HG03575 (cell line): ENCODE measurements at regions not wholly inside any gene's neighbourhood (a gene's known extent, or its start where the extent isn't known, plus 50 kb on each side); places are given as distances from the start of the nearest gene placed in this dataset.
"Not testable (repeated sequence)": the region's sequence is repeated elsewhere in the genome, so short reads cannot be mapped to it uniquely, and the experiment has no call there.

Experiments used
- ATAC-seq: cut with Tn5 transposase; IDR thresholded peaks from one replicate; pipeline ENCODE4 v1.9.1; 2021; ENCODE audit not compliant: unreplicated experiment, insufficient number of reproducible peaks, low FRiP score; ENCODE audit errors: extremely low read depth

- ATAC-seq = no peak
These were observed 217.9 kb downstream of the SATB1 start for GRCh38 chr3:18207226-18207625.

GRCh38 chr3:18205701-18206100 lies 219.4 kb downstream of the SATB1 start:
- ATAC-seq = not testable (repeated sequence)

- no peak for ATAC-seq
These were observed 223.8 kb downstream of the SATB1 start for GRCh38 chr3:18201315-18201714.

GRCh38 chr3:18199757-18200156 lies 225.4 kb downstream of the SATB1 start:
- no peak for ATAC-seq

DNA sequence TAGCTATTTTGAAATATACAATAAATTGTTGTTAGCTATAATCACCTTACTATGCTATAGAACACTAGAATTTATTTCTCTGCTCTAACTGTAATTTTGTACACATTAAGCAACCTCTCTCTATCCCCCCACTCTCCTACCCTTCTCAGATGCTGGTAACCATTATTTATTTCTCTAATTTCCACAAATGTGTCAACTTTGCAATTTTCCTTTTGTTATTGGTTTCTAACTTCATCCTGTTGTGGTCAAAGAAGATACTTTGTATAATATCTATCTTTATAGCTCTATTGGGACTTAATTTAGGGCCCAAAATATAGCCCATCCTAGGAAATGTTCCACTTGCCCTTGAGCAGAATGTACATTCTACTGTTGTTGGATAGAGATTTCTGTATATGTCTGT lies 229.3 kb downstream of the SATB1 start:
- no peak for ATAC-seq

GRCh38 chr3:18194431-18194830 lies 230.7 kb downstream of the SATB1 start:
- ATAC-seq = no peak

DNA sequence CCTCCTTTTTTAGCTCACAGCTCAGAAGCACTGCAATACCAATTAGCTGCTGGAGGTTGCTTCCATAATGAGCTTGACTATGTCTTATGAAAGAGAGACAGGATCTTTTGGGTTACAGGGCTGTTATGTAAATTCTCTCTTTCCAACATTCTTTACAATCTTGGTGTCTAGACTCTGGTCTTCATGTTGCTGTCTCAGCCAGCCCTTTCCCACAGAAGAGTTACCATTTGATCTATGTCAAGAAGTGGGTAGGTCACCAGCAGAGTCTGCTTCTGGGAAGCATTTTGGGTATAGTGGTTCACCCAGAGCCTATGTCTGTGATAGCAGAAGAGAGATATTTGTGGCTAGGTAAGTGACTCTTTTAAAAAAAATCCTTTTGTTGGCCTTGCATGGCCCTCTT lies 234.5 kb downstream of the SATB1 start:
- ATAC-seq = no peak

- no peak for ATAC-seq
These were observed 235.7 kb downstream of the SATB1 start for GRCh38 chr3:18189282-18190050.

DNA sequence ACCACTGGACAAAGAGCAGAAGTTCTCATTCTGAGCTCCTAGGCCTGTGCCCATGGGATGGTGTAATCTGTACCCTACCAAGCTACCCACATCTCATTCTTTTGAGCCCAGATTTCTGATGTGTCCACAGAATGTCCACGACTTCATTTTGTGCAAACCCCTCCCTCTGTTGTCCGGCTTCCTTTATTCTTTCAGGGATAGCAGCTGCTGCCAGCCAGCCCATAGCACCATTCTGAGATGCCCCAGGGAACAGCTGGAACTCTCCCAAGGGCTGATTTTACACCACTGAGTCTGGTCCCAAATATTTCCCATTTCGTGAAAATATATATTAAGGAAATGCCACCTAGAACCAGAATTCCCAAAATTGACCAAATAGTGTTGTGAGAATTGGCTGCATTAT lies 236.6 kb downstream of the SATB1 start:
- no peak for ATAC-seq

DNA sequence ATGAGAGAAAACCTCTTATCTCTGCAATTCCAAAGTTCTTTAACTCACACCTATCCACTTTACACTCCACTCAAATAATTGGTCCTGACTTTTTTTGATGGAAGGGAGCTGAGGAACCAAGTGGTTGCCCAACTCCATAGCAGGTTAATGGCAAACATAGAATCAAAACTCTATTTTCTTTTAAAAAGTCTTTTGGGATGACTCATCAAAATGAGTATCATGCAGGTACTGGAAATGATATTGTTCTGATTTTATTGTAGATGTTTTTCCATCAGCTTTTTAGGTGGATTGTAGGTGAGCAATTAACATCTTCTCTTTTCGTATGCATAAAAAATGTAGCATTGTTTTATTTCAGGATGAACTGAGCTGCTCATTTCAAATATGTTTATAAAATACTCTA lies 239.5 kb downstream of the SATB1 start:
- no peak for ATAC-seq

- not testable (repeated sequence) for ATAC-seq
These were observed 242.2 kb downstream of the SATB1 start for GRCh38 chr3:18182923-18183322.

DNA sequence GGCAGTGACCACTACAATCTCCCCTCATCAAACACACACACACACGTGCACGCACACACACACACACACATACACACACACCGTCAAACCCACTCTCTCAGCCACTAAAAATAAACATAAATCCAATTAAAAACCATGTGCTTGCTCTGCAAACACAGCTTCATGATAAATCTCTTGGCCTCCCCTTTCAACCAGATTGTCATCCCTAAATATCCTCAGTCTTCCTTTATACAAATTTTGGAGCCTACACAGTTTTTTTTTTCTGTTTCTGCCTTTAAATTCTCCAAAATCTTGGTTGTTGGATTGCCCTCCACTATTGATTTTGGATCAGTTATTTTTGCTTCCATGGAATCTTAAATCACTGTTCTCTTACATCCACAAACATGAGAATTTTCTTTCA lies 245.6 kb downstream of the SATB1 start:
- no peak for ATAC-seq

DNA sequence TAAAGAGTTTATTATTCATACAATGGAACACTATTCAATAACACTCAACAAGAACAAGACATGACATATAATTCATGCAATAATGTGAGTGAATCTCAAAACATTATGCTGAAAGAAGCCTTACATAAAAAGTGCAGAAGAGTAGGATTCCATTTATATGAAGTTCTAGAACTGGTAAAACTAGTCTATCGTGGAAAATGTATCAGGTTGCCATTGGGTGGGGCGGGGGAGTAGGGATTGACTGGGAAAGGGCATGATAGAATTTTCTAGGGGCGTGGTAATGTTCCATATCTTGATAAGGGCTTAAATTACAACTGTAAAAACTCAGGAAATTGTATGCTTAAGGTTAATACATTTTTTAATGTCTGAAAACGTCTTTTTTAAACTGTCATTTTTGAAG lies 247.9 kb downstream of the SATB1 start:
- no peak for ATAC-seq

DNA sequence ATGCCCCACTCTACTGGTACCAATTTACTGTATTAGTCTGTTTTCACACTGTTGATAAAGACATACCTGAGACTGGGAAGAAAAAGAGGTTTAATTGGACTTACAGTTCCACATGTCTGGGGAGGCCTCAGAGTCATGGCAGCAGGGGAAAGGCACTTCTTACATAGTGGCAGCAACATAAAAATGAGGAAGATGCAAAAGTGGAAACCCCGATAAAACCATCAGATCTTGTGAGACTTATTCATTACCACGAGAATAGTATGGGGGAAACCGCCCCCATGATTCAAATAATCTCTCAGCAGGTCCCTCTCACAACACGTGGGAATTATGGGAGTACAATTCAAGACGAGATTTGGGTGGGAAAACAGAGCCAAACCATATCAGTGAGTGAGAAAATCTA lies 251.2 kb downstream of the SATB1 start:
- ATAC-seq = not testable (repeated sequence)

- no peak for ATAC-seq
These were observed 265.5 kb downstream of the SATB1 start for GRCh38 chr3:18159681-18160080.

DNA sequence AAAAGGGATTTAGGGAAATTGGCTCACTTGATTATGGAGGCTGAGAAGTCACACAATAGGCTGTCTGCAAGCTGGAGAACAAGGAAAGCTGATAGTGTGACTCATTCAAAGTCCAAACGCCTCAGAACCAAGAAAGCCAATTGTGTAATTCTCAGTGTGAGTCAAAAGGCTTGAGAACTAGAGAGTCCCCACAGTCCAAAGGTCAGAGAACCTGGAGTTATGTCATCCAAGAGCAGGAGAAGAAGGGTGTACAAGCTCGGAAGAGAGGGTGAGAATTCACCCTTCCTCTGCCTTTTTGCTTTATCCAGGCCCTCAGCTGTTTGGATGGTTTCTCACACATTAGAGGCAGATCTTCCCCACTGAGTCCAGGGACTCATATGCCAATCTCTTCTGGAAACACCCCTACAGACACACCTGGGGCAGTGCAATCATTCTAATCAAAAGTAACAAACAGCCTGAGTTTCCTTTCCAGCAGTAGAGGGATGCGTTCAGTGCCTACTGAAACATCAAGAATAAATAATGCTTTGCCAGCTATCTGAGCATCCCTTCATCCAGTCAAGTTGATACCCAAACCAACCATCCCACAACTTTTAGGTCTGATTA lies 271.5 kb downstream of the SATB1 start:
- no peak for ATAC-seq

DNA sequence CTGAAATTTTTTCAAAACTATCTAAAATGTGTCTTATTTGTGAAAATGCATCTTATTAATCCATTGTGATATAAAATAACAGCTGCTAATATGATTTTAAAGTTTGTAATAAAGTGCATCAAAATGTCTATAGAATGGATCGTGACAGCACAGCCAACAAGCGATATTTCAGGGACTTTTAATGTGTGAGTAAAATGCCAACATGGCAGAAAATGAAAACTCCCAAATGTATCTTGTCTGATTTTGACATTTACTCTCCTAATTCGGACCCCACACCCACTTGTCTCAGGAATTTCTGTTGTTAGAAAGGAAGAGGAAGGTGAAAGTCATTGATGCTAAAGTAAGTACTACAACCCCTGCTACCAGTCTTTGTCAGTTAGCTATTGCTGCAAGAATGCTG lies 273.9 kb downstream of the SATB1 start:
- ATAC-seq = no peak

- ATAC-seq = no peak
These were observed 275.2 kb downstream of the SATB1 start for GRCh38 chr3:18149935-18150334.

DNA sequence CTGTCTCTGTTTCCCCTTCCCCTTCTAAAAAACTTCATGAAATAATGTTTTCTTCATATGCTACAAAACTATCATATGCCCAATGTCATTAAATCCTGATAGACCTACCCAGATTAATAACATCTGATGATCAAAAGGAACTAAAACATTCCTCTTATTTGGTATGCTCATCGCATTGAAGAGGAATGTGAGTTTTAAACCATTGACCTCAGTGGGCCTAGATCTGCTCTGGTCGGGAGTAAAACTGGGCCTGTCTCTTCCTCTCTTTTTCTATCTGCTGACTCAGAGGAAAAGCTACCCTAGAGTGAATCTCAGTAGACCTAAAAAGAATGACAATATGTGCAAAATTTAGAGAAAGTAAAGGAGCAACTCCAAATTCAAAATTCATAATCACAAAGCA lies 275.8 kb downstream of the SATB1 start:
- no peak for ATAC-seq

- no peak for ATAC-seq
These were observed 280.6 kb downstream of the SATB1 start for GRCh38 chr3:18144571-18144970.

DNA sequence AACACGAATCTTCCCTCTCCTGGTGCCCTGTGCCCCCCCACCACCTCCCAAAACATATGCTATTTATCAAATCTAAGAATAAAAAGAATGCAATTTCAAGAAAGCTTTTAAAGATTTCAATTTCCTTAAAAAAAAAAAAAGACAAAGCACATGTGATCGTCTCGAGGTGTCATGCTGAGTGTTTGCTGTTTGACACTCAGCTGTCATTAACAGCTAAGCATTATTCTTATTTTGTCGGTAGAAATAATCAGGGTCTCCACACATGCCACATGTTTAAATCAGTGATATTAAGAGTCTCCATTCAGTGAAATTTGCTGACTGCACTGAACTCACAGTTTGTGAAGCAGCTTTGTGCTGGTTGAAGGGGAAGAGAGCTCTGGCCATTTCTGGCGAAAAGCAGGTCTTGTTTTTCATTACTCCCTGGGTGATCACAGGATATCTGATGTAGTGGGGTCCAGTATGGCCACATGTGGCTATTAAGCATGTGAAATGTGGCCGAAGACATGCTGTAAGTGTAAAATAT lies 281.8 kb downstream of the SATB1 start:
- no peak for ATAC-seq
